Body of pancreas (tissue), 4 donors: ENCODE measurements at regions not wholly inside any gene's neighbourhood (a gene's known extent, or its start where the extent isn't known, plus 50 kb on each side); places are given as distances from the start of the nearest gene placed in this dataset.

Experiments
- POLR2A ChIP-seq, 3 donors: fragments of 450-650 bp; IDR thresholded peaks; one replicate each; pipeline ENCODE4 v1.6.1; 2016; ENCODE audit warnings: antibody characterized with exemption in 3 of 3, mild to moderate bottlenecking in 2 of 3
- TF ChIP-seq, protein P1 (sequence below), 7 experiments: fragments of 450-650 bp in 4 of 7; fragments of 200-600 bp in 3 of 7; sonication (generic) in 3 of 7; IDR thresholded peaks; one replicate each; pipeline ENCODE4 v1.5.1; 2016 to 2019; ENCODE audit warnings: antibody characterized with exemption in 7 of 7

GRCh38 chr13:81020010-81020409 is 679.1 kb upstream of the SPRY2 start:
- TF ChIP-seq, protein P1, sequence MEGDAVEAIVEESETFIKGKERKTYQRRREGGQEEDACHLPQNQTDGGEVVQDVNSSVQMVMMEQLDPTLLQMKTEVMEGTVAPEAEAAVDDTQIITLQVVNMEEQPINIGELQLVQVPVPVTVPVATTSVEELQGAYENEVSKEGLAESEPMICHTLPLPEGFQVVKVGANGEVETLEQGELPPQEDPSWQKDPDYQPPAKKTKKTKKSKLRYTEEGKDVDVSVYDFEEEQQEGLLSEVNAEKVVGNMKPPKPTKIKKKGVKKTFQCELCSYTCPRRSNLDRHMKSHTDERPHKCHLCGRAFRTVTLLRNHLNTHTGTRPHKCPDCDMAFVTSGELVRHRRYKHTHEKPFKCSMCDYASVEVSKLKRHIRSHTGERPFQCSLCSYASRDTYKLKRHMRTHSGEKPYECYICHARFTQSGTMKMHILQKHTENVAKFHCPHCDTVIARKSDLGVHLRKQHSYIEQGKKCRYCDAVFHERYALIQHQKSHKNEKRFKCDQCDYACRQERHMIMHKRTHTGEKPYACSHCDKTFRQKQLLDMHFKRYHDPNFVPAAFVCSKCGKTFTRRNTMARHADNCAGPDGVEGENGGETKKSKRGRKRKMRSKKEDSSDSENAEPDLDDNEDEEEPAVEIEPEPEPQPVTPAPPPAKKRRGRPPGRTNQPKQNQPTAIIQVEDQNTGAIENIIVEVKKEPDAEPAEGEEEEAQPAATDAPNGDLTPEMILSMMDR (IDR thresholded peaks at IDR 0.05), result no peak
- no peak for TF ChIP-seq POLR2A (IDR thresholded peaks at IDR 0.05)
